Retinal pigment epithelial cell (primary cell): ENCODE measurements at regions not wholly inside any gene's neighbourhood (a gene's known extent, or its start where the extent isn't known, plus 50 kb on each side); places are given as distances from the start of the nearest gene placed in this dataset.

Experiments used
- DNase-seq: peaks from one replicate; pipeline ENCODE4 v3.0.0-alpha.2; 2010; ENCODE audit warnings: low read depth
- H3K4me3 ChIP-seq: 2 replicates; pipeline ENCODE4 v1.5.1; 2011; ENCODE audit warnings: mild to moderate bottlenecking, low read length, control low read depth, moderate library complexity
- CTCF ChIP-seq: conservative IDR thresholded peaks from 2 replicates; pipeline ENCODE4 v1.5.1; 2011; ENCODE audit warnings: low read depth, low read length, control low read depth, inconsistent platforms

GRCh38 chr3:81033684-81034083, 727.8 kb downstream of the GBE1 start:
- no peak for TF ChIP-seq CTCF
- H3K4me3 ChIP-seq: no peak overlapping the region
- DNase-seq: no peak

- no peak overlapping the region for H3K4me3 ChIP-seq
- DNase-seq: no peak
- TF ChIP-seq CTCF: no peak
These were observed 728.3 kb downstream of the GBE1 start for GRCh38 chr3:81033185-81033584.

DNA sequence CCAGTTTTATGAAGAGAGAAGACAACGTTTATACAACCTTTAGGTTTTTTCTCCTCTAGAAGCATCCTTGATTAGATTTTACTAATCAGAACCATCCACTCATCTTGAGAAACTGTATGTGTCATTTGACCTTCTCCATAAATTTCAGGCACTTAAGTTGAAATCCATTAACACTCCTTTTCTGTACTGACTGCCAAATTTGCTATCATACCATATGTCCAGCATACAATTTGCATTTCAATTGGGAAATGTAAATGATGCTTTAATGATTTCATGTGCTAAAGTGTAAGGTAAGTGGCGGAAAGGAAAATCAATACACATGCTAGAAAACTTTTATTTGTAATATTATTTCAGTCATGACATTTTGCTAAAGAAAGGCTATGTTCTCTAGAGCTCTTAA, 731.6 kb downstream of the GBE1 start:
- H3K4me3 ChIP-seq: no peak overlapping the region
- no peak for TF ChIP-seq CTCF
- DNase-seq: no peak

DNA sequence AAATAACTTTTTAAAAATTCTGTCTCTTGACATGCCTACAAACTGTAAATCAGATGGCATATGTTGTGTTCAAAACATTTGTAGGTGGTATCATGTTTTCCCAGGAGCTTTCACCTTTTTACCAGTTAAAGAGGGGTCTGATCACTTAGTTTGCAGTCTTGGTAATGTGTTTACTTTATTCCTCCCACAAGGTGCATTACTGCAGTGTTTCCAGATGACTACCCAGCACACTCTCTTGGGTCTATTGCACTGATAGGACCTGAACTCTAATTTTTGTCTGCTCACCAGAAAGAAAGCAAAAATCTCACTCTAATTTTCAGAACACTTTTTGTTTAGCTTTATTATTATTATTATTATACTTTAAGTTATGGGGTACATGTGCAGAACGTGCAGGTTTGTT, 734.1 kb downstream of the GBE1 start:
- DNase-seq: no peak
- TF ChIP-seq CTCF: no peak
- no peak overlapping the region for H3K4me3 ChIP-seq

DNA sequence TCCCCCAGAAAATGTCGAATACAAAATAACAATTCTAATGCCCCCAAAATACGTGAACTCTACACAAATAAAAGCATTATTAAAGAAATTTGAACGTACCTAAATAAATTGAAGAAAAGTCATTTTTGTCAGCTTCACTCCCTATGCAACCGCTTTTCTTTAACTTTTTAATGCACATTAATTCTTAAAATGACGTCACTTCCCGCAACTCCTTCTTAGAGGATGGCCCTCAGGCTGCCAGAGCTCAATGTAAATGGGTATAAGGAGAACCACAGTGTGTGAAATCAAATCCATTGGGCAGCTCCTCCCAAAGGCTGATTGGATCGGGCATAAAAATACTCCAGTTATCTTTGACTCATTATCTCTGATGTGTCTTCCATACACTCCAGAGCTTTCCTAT, 736.9 kb downstream of the GBE1 start:
- no peak overlapping the region for H3K4me3 ChIP-seq
- no peak for TF ChIP-seq CTCF
- DNase-seq: no peak

GRCh38 chr3:81022339-81022738, 739.1 kb downstream of the GBE1 start:
- no peak for TF ChIP-seq CTCF
- no peak overlapping the region for H3K4me3 ChIP-seq
- no peak for DNase-seq

DNA sequence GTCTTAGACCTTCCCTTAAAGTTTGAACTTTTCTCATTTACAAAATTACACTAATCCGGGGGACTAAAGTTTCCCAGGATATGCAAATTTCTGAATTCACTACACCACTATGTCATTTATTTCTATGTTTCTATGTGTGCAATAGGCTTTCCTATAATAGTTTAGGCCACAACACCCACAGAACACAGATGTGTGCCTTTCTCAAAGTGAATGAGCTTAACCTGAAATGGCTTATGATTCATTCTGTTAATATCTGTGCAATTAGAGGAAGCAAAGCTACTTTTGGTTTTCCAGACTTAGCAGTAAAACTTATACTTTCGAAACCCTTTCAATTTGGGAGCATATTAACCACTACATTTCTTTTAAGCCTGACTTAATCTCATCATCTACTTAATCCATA, 748.1 kb downstream of the GBE1 start:
- DNase-seq: peak; percentile 47
- H3K4me3 ChIP-seq: no peak overlapping the region

More for the DNA sequence above, 748.1 kb downstream of the GBE1 start:
- no peak for TF ChIP-seq CTCF
